Activated CD8-positive, alpha-beta memory T cell treated with anti-CD3 and anti-CD28 coated beads for 24 hours (primary cell): ENCODE measurements at regions not wholly inside any gene's neighbourhood (a gene's known extent, or its start where the extent isn't known, plus 50 kb on each side); places are given as distances from the start of the nearest gene placed in this dataset.
"Not testable (repeated sequence)": the region's sequence is repeated elsewhere in the genome, so short reads cannot be mapped to it uniquely, and the experiment has no call there.

Experiments
- DNase-seq: peaks from one replicate; pipeline ENCODE4 v3.0.0-alpha.2; 2020

DNA sequence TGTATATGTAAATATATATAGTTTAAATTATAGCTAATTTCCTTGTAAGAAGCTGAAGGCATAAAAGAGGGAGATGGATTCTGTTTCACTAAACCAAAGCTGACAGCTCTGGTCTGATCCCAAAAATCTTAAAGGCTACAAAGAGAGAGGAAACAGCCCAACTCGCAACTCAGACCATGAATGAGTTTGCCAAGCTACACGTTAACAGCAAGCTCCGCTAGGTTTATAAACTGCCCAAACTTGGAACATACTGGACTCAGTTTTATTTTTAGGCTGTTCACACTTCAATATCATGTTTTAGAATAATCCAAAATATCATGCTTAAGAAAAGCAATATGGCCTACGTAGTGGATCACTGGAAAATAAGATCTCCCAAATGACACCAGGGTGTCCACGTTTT is 318.3 kb upstream of the RPS23 start:
- no peak for DNase-seq

DNA sequence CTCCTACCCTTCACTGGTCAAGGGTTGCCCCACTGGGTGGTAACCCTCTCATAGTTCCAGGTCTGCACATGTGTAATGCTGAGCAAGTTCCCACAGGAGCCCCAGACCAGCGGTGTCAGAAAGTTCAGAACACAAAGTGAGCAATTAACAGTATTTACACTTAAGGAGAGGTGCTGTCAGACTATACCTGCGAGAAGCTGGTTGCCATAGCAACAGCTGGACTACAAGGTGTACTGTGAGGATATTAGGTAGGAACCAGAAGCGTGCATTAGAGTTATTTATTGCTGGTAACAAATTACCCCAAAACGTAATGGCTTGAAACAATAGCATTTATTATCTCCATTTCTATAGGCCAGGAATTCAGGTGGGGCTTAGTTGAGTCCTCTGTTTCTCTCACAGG is 317.0 kb upstream of the RPS23 start:
- DNase-seq: no peak

DNA sequence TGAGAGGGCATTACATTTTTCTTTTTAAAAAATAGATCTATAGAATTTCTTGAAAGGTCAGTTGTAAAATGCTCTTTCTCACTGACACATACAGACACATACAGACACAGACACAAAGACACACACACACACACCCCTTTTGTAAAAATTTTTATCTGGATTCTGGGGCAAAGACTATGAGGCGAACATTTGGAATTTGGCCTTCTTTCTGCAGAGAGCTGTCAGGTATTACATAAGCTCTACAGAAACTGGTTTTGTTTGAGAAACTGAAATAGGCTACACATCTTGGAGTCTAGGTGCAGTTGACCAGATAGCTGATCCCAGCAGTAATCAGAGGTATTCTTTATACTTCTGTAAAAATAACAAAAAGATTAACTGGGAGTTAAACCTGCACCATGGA is 315.9 kb upstream of the RPS23 start:
- no peak for DNase-seq

DNA sequence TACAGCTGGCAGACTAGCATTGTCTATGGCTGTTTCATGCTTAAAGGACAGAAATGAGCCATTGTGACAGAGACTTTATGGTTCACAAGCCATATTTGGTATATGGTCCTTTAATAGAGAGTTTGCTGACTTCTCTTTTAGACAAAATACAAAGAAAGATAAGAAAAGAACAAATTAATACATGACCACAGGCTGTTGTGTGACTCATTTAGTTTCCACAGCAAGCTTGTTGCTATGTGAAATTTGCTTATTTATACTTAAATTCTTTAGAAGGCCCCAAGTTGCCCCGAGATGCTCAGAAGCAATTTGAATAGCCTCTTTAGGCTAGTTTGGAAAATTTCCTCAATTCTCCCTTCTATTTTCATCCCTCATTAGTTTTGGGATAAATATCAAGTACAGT is 315.3 kb upstream of the RPS23 start:
- no peak for DNase-seq

DNA sequence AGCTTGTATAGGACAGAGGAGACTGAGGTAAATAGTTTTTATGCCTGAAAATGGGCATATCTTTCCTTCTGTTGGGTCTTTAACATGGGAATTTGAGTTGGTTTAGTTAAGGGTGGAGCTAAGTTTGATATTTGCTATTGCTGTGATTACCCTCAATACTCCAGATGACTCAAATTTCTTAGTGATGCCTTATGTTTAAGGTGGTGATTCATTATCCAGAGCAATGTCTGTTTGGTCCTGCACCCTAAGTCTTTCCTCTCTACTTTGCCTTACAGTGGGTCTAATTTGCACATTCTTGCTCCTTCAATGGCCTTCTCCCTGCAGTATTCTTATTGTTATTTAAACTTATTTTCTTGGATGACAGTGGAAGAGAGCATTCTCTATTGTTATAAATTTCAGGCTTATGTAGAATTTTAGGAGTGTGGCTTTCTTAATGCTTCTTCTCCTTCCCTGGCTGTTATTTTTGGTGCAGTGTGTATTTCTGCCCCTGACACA is 312.9 kb upstream of the RPS23 start:
- no peak for DNase-seq

DNA sequence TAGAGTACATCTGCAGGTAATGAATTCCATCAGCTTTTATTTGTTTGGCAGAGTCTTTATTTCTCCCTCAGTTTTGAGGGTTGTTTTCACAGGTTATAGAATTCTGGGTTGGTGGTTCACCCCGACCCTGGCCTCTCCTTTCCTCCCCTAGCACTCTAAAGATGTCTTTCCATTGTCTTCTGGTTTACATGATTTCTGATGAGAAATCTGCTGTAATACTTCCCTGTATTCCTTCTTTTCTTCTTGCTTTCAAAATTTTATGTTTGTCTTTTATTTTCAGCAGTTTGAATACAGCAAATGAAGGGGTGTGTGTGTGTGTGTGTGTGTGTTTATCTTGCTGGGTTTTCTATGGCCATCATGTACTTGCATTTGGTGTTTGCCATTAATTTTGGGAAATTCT is 312.0 kb upstream of the RPS23 start:
- DNase-seq: no peak

DNA sequence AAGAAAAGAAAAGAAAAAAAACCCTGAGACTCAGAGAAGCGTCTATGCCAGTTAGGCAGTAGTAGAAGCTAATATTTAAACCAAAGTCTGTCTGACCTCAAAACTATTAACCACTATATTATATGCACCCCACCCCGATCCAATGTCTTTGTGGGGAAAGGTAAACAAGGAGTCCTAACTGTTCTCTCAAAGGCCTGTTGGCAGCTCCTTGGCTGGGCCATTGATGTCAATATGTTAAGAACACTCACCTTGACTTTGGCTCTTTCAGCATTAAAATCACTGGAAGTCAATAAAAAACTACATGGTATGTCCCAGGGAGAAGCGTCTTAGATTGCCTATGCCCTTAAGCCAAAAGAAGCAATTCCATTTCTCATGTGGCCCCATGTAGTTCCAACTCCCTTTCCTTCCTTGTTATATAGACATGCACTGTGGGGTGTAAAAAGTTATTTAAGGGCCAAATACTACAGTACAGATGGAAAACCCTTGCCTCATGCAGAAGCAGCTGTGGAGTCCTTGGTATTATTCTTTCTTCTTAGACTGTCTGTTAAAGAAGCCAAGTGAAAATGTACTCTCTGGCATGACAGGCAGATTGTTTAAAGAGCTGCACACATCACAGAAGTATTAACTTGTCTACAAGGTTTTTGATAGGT is 308.6 kb upstream of the RPS23 start:
- DNase-seq: no peak

DNA sequence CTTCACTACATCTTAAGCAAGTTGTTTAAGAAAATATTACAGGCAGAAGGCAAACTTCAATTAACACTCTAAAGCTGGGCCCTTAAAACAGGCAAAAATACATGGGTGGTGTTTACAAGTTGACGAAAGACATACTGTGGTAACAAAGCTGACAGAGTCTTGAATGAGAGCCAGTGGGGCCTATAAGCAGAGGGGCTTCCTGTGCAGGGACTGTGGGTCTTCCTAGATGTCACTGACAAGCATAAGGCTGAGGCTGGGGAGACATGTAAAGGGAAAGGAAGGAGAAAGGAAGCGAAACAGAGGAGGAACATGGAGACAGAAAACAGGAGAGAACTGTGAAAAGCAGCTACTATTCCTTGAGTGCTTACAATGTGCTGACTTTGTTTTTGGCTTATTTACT is 308.0 kb upstream of the RPS23 start:
- DNase-seq: no peak

DNA sequence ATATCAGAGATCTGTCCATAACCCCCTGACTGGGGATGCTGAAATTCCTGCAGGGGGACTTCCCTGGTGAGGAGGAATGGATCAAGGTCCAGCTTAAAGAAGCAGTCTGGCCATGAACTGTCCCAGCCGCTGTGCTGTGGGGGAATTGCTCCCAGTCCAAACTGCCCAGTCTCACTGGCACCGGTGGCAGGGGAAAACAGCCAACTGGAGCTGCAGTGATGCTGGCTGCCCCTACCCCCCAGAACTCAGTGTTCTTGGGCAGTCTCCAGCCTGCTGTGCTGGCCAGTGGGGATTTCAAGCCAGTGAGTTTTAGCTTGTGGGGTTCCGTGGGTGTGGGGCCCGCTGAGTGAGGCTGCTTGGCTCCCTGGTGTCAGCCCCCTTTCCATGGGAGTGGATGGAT is 306.5 kb upstream of the RPS23 start:
- no peak for DNase-seq

DNA sequence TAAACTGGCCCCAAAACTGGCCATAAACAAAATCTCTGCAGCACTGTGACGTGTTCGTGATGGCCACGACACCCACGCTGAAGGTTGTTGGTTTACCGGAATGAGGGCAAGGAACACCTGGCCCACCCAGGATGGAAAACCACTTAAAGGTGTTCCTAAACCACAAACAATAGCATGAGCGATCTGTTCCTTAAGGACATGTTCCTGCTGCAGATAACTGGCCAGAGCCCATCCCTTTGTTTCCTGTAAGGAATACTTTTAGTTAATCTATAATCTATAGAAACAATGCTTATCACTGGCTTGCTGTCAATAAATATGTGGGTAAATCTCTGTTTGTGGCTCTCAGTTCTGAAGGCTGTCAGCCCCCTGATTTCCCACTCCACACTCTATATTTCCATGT is 305.2 kb upstream of the RPS23 start:
- DNase-seq: not testable (repeated sequence)

DNA sequence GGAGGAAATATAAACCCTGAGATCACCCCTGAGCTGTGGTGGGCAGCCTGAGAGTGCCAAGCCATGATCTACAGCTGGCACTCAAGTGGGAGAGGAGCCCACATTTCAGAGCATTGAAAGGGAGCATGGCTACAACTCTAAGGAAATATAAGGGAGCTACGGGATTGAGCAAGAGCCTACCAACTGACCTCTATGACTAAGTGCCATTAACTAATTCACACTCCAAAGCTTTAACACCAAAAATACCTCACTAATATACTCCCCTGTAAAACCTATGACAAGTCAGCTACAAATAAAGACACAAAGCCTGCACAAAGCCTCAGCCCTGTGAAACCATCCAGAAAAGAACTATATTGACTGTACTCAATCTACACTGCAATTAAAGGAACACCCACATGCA is 286.8 kb upstream of the RPS23 start:
- DNase-seq: no peak

DNA sequence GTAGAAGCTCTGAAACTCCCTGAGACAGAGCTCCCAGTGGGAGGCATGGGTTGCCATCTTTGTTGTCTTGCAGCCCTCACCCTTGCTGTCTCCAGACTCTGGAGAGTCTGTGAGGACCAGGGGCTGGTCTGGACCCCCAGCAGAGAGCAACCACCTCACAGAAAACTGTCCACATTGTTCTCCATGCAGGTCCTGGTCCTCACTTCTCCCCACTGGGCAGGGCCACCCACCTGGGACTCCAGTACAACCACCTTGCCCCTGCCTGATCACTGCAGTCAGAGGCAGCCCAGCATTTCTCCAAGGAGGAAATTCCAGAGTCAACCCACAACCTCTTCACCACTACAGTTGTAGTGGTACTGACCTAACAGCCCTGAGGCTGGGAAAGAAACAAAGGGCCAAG is 285.6 kb upstream of the RPS23 start:
- DNase-seq: no peak

DNA sequence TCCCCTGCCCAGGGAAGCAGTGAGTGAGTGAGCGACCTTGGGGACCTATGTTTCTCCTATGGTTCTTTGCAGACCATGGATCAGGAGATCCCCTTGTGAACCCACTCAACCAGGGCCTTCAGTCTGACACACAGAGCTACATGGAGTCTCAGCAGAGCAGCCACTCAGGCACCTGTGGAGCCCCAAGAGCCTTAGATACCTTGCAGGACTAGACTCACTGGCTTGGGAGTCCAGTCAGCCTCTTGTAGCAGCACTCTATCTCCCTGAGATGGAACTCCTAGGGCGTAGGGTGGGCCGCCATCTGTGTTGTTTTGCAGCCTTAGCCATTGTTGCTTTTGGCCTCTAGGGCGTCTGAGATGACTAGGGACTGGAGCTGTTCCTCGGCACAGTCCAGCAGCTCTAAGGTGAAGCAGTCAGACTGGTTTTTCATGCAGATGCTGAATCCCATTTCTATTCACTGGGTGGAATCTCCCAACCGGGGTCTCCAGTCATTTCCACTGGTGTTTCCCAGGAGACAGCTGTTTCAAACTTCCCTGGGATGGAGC is 284.6 kb upstream of the RPS23 start:
- DNase-seq: no peak

DNA sequence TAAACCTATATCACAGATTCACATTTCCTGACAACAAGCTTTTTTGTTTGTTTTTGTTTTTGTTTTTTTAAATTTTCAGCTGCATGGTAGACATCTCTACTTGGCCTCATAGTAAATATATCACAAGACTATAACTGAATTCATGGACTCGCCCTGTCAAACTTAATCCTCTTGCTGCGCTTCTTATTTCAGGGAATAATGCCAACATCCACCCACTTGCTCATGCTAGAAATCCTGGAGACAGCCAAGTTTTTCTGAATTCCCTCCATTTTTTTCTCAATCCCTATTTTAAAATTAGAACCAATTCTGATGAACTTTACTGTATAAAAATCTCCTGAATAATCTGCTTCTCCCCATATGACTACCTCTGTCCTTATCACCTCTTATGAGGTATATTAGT is 283.6 kb upstream of the RPS23 start:
- no peak for DNase-seq

DNA sequence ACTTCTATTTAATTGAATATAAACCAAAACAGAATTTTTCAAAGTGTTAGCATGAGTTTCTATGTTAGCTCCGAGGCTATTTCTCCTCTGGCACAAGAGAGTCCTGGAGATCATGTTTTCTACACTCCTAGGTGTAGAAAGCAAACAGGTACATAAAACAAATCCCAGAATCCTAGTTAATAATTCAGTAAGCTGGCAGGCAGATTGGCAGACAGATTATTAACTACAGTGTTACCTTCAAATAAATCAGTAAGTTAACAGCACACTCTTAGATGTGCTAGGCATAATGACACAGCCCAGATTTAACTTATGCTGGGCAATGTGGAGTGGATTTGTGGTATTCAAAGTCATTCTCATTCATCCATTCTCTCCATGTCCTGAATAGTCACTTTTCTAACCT is 282.8 kb upstream of the RPS23 start:
- no peak for DNase-seq

DNA sequence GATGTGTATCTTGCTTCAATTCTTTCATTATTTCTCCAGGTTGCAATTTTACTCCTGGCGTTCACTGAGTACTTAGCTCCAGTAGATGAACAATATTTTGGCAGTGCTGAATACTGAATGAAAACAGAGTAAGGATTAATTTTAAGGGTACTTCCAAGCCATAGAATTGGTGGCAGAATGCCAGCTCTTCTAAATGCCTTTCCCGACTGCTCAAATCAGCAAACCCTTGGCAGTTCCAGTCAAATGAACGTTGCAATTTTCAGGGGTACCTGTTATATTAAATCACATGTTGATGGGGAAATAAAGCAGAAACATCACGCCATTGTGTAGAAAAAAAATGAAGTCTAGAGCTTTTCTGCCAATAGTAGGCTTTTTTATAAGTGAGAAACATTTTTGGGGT is 282.4 kb upstream of the RPS23 start:
- DNase-seq: no peak

DNA sequence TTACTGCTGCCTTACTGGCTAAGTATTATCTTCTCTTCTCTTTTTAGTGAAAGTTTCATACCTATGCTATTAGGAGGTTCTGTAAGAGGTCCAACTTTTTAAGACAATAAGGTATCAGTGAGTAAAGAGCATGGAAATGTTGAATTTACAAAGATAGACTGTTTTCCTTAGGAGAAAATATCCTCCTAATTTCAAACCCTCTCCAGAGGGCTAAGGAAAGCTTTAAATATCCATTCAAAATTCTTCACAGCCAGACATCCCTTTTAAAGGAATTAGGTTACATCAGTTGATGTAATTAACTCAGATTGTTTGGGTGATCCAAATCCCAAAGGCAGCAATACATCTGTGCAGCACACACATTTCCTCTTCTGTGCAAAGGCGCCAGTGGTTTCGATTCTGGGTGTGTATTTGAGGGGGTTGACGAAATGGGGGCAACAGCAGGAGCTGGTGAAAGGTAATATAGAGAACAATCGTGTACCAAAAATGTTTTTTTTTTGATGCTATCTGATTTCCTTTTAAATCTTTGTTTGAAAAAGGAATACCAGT is 273.8 kb upstream of the RPS23 start:
- DNase-seq: no peak

DNA sequence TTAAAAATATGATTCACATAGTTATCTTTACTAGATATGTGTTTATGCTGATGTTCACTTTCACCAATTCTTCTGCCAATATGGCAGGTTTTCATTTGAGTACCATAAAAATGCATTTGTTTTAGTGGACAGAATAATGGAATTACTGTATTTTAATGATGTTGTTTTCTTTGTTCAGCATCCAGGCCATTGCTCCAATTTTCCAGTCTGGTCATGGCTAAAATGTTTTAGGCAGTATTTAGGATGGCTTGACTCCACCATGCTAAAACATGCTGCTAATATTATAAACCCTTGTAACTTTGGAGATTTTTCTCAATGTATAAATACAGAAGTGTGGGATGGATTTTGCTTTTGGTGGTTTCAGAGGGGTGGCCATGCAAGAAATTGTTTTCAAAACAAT is 273.0 kb upstream of the RPS23 start:
- DNase-seq: no peak

DNA sequence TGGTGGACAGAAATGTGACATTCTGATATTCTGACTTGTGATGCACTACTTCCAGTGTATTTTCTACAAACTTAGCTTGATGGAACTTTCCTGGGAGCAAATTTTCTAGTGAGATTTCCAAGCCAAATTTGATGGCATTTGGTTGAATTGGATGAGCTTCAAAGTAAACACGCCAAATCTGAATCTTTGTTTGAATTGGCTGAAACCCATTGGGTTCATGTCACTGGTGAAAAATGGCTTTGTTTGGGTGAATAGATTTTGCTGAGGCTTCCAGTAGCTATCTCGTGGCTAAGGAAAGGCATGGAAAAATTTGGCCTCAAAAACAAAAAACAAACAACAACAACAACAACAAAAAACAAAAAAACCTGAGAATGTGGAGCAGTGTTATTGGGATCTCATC is 271.1 kb upstream of the RPS23 start:
- DNase-seq: no peak

DNA sequence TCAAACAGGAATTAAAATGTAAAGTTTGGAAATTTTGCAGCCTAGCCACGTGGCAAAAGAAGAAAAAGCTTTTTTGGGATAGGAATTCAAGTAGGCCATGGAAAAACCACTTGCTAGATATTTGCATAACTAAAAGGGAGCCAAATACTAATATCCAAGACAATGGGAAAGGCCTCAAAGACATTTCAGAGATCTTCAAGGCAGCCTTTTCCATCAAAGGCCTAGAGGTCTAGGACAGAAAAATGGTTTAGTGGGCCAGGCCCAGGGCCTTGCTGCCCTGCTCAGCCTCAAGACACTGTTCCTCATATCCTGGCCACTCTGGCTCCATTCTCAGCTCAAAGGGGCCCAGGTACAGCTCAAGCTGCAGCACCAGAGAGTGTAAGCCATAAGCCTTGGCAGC is 265.9 kb upstream of the RPS23 start:
- DNase-seq: no peak

DNA sequence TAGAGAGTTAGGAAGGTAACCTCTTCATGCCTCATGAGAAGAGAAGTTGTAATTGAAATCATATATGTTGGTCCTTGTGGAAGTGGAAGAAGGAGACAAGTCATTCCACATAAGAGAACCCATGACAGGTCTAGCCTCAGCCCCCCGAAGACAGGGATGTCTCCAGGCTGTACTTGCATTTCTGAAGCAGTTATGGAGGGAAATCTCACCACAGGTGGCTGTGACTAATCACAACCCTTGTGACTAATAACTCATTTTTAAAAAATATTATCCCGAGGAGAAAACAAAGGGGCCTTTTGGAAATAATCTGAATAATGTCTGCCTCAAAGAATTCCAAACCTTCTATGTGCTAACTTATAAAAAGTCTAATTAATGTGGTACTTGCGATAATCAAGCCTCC is 262.1 kb upstream of the RPS23 start:
- DNase-seq: no peak

DNA sequence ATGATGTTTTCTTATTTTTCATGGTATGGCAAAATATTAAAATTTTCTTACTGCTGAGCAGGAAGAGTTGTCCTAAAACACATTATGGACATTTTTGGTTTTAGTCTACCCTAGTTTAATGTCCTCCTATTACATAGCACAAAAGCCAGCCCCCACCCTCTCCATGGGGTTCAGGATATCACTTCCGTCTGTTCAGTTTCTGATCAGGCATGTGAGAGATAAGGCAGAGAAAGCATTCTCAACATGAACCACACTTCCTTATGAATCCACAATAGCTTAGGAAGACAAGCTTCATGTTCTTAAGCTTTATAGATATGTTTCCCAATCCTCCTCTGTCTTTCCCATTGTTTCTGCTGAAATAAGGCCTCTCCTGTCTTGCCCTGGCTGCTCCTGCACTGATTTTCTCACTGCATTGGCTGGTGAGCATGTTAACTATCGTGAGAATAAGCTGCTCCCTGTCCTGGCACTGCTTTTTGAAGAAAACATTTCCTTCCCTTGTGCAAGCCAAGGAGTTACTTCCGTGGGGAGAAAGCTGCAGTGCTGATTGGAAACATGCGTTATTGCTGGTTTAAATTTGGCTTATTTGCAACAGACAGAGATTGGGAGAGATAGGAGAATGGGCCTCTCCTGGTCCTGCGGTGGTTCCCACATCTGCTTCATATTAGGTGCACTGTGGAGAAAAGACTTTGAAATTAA is 260.3 kb upstream of the RPS23 start:
- no peak for DNase-seq

DNA sequence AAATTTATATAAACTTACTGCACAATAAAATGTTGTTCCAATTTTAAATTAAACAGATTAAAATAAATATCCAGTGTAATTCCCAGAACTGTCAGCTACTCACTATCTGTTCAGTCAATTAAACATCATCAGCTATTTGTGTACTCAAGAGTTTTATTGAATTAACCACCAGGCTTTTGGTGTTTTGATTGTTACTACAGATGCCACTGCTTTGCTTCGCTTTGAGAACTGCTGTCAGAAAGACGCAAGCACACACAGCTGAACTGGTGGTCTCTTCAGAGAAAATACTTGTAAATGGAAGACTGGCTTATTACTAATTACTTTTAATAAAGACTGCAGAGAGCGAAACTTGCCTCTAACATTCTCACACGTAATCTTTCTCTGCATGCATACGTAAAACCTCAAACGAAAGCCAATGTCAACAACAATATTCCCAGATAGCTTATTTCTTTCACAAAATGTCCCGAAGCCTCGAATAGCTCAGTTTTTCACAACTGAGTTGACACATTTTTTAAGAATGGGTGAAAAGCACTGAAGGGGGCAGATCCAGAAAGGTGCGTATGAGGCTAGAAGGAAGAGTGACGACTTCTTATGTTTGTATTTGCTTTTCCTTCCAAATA is 259.6 kb upstream of the RPS23 start:
- DNase-seq: no peak

DNA sequence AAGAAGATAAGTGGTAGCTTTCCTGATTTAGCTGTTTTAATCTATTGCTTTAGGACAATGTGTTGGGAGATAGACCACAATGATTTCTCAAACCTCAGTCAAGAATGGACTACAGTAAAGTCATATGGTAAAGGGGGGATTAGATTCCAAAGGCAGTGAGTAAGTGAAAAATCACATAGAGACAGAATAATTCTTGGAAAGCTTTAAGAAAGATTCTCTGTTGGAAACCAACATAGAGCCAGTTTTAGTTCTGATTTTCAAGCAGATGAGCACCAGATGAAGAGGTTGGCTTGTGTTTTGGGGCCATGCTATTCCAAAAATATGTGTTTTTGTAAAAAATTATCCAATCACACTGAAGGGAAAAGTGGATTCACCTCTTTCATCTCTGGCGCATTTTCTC is 256.8 kb upstream of the RPS23 start:
- no peak for DNase-seq
